AG04450 (cell line): ENCODE measurements at regions not wholly inside any gene's neighbourhood (a gene's known extent, or its start where the extent isn't known, plus 50 kb on each side); places are given as distances from the start of the nearest gene placed in this dataset.

Experiments
- CTCF ChIA-PET: fragments of 300-600, 350-600 bp; formaldehyde crosslinking; extraction: SDS; loops from one replicate; lab custom pipeline; 2022; ENCODE audit warnings: antibody characterized with exemption, inconsistent platforms; lab: Charles Lee
- POLR2A ChIA-PET: fragments of 350-600 bp; formaldehyde crosslinking; extraction: SDS; loops from one replicate; lab custom pipeline; 2021; ENCODE audit warnings: antibody characterized with exemption, inconsistent platforms; lab: Yijun Ruan, JAX
- DNase-seq: peaks from one replicate; pipeline ENCODE4 v3.0.0-alpha.2; 2011; ENCODE audit warnings: low read depth, low spot score
- H3K27ac ChIP-seq: one replicate; pipeline ENCODE4 v1.5.1; 2012; ENCODE audit warnings: low read depth, low read length, control low read depth
- H3K27me3 ChIP-seq: one replicate; pipeline ENCODE4 v1.6.0; 2012; ENCODE audit warnings: low read length; ENCODE audit not compliant: control insufficient read depth, insufficient read depth
- H3K4me3 ChIP-seq: 2 replicates; pipeline ENCODE4 v1.5.1; 2011; ENCODE audit warnings: mild to moderate bottlenecking, low read depth, low read length, control low read depth
- H3K9me3 ChIP-seq: 2 replicates; pipeline ENCODE4 v1.5.1; 2012; ENCODE audit warnings: low read length; ENCODE audit not compliant: control insufficient read depth, insufficient read depth
- TF ChIP-seq, protein P1 (sequence below): IDR thresholded peaks from 2 replicates; pipeline ENCODE4 v1.5.1; 2011; ENCODE audit warnings: low read depth, low read length, control low read depth, inconsistent platforms

DNA sequence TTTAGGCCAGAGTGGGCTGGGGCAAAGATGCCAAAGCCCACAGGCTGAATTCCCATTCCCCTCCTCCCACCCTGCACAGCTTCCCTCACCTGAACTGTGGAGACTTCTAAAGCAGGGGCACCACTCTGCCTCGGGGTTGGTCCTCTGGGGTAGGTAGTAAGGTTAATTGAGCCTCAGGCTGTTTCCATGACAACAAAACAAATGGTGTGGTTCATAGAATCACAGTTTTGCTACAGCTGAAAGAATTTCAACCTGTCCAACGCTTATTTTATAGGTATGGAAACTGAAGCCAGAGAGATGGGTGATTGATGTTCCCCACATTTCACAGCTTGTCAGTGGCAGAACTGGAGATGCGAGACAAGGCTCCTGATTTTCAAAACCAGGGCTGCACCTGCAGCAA is 109.5 kb downstream of the SNX19 start:
- no peak for DNase-seq
- Histone ChIP-seq H3K4me3 (no peak overlapping the region), H3K27me3 (peaks cover 2% of the 10 kb centered on the region), H3K9me3 (no peaks in the 10 kb centered on the region), H3K27ac (no peak overlapping the region)
- POLR2A ChIA-PET: no interaction called here
- CTCF ChIA-PET: interaction anchor here (0.9 to 1.0 kb wide), 2 partner anchors 56 to 88 kb away, joined by 3 read pairs; no protein-coding TSS in a partner anchor
- TF ChIP-seq, protein P1, sequence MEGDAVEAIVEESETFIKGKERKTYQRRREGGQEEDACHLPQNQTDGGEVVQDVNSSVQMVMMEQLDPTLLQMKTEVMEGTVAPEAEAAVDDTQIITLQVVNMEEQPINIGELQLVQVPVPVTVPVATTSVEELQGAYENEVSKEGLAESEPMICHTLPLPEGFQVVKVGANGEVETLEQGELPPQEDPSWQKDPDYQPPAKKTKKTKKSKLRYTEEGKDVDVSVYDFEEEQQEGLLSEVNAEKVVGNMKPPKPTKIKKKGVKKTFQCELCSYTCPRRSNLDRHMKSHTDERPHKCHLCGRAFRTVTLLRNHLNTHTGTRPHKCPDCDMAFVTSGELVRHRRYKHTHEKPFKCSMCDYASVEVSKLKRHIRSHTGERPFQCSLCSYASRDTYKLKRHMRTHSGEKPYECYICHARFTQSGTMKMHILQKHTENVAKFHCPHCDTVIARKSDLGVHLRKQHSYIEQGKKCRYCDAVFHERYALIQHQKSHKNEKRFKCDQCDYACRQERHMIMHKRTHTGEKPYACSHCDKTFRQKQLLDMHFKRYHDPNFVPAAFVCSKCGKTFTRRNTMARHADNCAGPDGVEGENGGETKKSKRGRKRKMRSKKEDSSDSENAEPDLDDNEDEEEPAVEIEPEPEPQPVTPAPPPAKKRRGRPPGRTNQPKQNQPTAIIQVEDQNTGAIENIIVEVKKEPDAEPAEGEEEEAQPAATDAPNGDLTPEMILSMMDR: no peak

DNA sequence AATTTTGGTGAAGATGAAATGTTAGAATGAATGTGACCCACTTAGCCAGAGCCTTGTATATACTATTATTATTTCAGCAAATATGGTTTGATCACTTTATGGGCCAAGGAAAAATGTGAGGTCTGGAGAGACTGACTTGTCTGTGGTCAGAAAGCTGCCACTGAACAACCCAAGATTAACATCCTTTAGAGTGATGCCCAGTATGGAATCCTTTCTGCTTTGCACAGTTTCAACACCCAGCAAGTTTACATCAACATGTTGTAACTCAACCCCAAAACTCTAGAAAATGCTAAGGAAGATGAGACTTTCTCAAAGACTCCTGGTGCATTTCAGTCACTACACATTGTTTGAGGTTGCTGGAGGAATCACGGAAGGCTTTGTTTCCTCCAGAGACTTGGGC is 107.7 kb downstream of the SNX19 start:
- POLR2A ChIA-PET: no interaction called here
- CTCF ChIA-PET: interaction anchor here (1.4 kb wide), 1 partner anchor 374 kb away, joined by 6 read pairs; no protein-coding TSS in a partner anchor
- Histone ChIP-seq H3K27ac (peak overlapping the region; percentile 22), H3K9me3 (no peaks in the 10 kb centered on the region), H3K27me3 (peaks cover 2% of the 10 kb centered on the region), H3K4me3 (no peak overlapping the region)
- no peak for DNase-seq
- TF ChIP-seq, protein P1: no peak

DNA sequence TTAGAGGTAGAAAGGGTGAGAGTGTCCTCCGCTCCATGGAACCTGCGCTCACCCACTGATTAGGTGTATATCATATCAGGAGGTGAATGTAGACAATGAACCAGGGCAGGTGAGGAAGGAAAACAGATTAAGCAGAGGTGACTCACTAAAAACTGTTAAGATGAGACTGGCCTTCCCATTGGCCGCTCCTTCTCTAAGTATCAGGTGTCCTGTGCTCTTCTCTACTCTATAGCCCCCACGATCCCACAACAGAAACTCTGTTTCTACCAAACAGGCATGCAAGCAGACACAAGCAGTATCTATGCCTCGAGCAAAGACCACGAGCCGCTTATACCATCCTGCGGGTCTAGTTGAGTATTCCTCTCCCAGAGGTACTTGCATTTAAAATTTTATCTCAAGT is 103.1 kb downstream of the SNX19 start:
- CTCF ChIA-PET: interaction anchor here (1.3 kb wide), 1 partner anchor 14 kb away, joined by 4 read pairs; no protein-coding TSS in a partner anchor
- H3K4me3 ChIP-seq: no peak overlapping the region
- POLR2A ChIA-PET: no interaction called here
- no peak overlapping the region for H3K27ac ChIP-seq
- no peak for DNase-seq
- no peaks in the 10 kb centered on the region for H3K9me3 ChIP-seq
- peaks cover 8% of the 10 kb centered on the region for H3K27me3 ChIP-seq
- TF ChIP-seq, protein P1: no peak

DNA sequence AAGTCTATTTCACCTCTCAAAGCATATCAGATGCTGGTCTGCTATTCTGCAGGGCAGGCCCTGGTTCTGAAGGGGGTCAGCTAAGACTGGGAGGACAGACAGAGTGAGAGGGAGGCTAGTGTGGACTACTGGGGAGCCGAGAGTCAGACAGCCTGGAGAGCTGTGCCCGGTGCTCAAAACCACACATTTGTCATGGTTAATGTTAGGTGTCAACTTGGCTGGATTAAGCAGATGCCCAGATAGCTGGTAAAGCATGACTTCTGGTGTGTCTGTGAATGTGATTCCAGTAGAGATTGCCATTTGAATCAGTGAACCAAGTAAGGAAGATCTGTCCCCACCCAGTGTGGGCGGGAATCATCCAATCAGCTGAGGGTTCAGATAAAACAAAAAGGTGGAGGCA is 102.6 kb downstream of the SNX19 start:
- POLR2A ChIA-PET: no interaction called here
- TF ChIP-seq, protein P1: no peak
- CTCF ChIA-PET: interaction anchor here (1.3 kb wide), 1 partner anchor 14 kb away, joined by 4 read pairs; no protein-coding TSS in a partner anchor
- peaks cover 7% of the 10 kb centered on the region for H3K27me3 ChIP-seq
- DNase-seq: no peak
- H3K4me3 ChIP-seq: no peak overlapping the region
- no peak overlapping the region for H3K27ac ChIP-seq
- H3K9me3 ChIP-seq: no peaks in the 10 kb centered on the region

DNA sequence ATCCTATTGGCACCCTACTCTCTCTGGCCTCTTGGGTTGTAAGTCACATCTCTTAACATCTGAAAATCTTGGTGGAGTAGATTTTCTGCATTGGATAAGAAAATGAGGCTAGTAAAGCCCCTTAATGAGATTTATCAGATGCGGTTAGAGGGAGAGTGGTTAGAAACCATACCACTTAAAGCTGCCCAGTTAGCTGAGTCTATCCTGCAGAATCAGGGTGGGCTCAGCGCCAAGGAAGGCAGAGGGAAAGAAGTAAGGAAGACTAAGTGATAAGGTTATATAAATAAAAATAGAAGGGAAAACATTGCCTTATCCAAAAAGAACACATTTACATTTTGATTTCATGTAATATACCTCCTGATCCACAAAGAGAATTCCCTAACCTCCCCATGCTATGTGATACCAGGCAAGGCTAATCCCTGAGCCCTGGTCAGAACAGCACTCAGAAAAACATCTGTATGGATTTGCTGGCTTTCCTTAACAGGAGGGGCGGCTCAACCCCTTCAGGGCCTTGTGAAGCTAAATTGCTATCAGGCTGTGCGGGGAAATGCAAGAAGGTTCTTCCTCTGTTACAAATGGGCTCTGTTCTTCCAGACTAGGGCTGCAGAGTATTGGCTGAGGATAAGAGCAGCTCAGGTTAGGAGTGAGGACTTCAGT is 101.7 kb downstream of the SNX19 start:
- Histone ChIP-seq H3K9me3 (no peaks in the 10 kb centered on the region), H3K27ac (no peak overlapping the region), H3K27me3 (peaks cover 5% of the 10 kb centered on the region), H3K4me3 (no peak overlapping the region)
- CTCF ChIA-PET: interaction anchor here (0.6 kb wide), 1 partner anchor 380 kb away, joined by 3 read pairs; no protein-coding TSS in a partner anchor
- TF ChIP-seq, protein P1: no peak
- POLR2A ChIA-PET: no interaction called here
- no peak for DNase-seq
